ENCODE measurements at regions not wholly inside any gene's neighbourhood (a gene's known extent, or its start where the extent isn't known, plus 50 kb on each side); places are given as distances from the start of the nearest gene placed in this dataset.

- Histone ChIP-seq H3K4me1 (replicated peaks in 1 of 2) (peaks cover 0 to 5% of the 10 kb centered on the region in 2 donors), H3K27ac (no peak overlapping the region), H3K4me3 (no peak overlapping the region)
- WGBS, 10 experiments, result 0 to 88% (median 55%) methylated on average over 1 of the region's 1 CpG; no CpG with 5 or more reads in 1 of the 10 experiments
- peak in 3 of 8 experiments; percentile 43 to 95 (median 54) for ATAC-seq (replicated peaks in 6 of 8)
- in situ Hi-C loops (cut with MboI; ENCODE audit: low pct_unique_long_range_greater_than_20kb in 2 of 9, low sequenced_read_pairs in 9 of 9, unreplicated experiment in 9 of 9), result no loop called here
These were observed 327.3 kb downstream of the INHBA start for GRCh38 chr7:41375582-41375981.

DNA sequence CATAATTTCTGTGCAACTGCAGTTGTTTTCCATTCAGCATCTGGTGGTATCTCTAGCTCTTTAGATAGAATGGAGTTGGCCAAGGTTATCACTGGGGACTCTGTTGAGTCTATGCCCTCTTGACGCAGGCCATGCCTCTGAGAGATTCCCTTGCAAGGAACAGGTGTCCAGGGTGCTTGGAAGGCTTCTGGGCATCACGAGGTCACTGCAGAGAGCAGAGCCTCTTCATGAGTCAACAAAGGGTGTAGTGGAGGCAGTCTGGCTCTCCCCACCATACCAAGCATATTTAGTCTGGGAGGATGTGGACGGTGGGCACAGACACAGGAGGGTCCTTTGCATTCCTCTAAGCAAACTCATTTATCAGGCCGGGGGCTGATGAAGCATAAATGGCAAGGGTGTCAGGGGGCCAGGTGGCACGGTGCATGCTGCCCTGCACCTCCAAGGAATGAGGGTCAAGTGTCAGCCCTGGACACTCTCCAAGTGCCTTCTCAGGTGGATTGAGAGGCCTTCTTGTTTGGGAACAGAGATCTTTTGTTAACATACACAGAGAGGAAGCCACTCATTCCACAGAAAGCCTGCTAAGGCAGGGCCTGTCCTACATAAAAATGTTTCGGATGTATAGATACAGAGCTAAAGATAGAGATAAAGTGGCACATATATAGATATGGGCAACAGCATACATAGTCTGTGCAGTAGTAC, 328.6 kb downstream of the INHBA start:
- in situ Hi-C loops (cut with MboI; ENCODE audit: low pct_unique_long_range_greater_than_20kb in 2 of 9, low sequenced_read_pairs in 9 of 9, unreplicated experiment in 9 of 9), result no loop called here
- 36 to 100% (median 74%) methylated on average over 1 to 5 of the region's 6 CpGs; no CpG with 5 or more reads in 3 of the 10 experiments for WGBS, 10 experiments
- no peak overlapping the region for H3K27ac ChIP-seq
- no peak for ATAC-seq (replicated peaks in 6 of 8)
- no peak overlapping the region for H3K4me3 ChIP-seq
- peaks cover 0 to 5% of the 10 kb centered on the region in 2 donors for H3K4me1 ChIP-seq (replicated peaks in 1 of 2)

DNA sequence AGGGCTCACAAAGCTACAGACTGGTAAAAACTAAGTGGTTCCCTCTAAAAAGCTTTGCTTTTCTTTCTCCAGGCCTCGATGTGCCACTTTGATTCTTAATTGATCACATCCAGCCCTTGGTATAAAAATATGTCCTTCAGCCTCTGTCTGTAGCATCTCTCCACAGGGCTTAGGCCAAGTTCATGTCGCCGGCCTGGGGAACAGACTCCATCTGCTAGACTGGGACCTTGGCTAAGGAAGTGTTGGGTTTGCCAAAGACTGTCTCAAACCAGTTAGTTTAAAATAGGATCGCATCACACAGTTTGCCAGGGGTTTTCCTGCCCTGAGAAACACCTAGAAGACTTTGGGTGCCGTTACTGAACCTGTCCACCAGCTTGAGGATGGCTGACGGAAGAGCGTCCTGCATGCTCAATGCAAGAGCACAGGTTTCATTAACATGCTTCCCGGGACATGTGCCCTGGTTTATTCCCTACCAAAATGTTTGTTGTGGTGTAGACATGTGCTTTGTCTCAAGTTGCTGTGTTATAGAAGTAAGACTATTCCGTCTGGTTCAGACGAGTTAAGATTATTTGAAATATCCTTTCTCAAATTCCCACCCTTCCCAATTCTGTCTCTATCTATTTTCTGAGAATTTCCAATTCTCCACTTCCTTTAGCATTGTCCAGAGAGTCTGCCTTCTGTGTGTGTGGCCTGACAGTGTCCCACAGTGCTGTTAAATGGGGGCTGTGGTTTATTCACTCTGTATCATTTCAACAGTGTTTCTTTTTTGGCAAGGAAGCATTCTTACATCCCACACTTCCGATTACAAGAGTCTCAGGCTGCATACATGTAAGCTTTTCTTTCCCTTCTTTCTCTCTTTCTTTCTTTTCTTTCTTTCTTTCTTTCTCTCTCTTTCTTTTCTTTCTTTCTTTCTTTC, 334.7 kb downstream of the INHBA start:
- no peak overlapping the region for H3K27ac ChIP-seq
- no peaks in the 10 kb centered on the region for H3K4me1 ChIP-seq (replicated peaks in 1 of 2)
- in situ Hi-C loops (cut with MboI; ENCODE audit: low pct_unique_long_range_greater_than_20kb in 2 of 9, low sequenced_read_pairs in 9 of 9, unreplicated experiment in 9 of 9), result no loop called here
- no peak overlapping the region for H3K4me3 ChIP-seq
- ATAC-seq (replicated peaks in 6 of 8), result no peak
- 58 to 94% (median 87%) methylated on average over 1 to 10 of the region's 11 CpGs for WGBS, 10 experiments

- WGBS, 10 experiments, result 0 to 56% (median 22%) methylated on average over 1 of the region's 1 CpG; no CpG with 5 or more reads in 3 of the 10 experiments
- H3K4me1 ChIP-seq (replicated peaks in 1 of 2), result no peaks in the 10 kb centered on the region
- in situ Hi-C loops (cut with MboI; ENCODE audit: low pct_unique_long_range_greater_than_20kb in 2 of 9, low sequenced_read_pairs in 9 of 9, unreplicated experiment in 9 of 9), result no loop called here
- no peak overlapping the region for H3K4me3 ChIP-seq
- H3K27ac ChIP-seq, result no peak overlapping the region
- peak in 3 of 8 experiments; percentile 16 to 53 (median 34) for ATAC-seq (replicated peaks in 6 of 8)
These were observed 351.8 kb downstream of the INHBA start for GRCh38 chr7:41351091-41351490.

DNA sequence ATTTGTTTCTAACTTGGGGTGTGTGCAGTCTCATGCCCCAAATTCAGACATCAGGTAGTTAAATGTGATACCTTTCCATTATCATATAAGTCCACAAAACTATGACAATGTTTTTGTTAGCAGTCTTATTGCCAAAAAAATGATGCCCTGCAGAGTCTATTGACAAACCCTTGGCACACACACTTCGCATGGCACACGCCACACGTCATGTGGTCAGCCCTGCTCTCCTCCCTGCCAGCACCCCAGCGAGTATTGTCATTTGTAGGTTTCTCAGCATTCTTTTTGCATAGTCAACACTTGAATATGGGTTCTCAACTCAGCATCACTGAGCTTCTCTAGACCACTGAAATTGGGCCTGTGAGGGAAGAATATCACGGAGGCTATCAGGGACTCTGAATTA, 356.0 kb downstream of the INHBA start:
- H3K4me1 ChIP-seq (replicated peaks in 1 of 2), result no peaks in the 10 kb centered on the region
- in situ Hi-C loops (cut with MboI; ENCODE audit: low pct_unique_long_range_greater_than_20kb in 2 of 9, low sequenced_read_pairs in 9 of 9, unreplicated experiment in 9 of 9), result no loop called here
- no peak for ATAC-seq (replicated peaks in 6 of 8)
- no peak overlapping the region for H3K27ac ChIP-seq
- 64 to 100% (median 92%) methylated on average over 1 to 5 of the region's 5 CpGs; no CpG with 5 or more reads in 2 of the 10 experiments for WGBS, 10 experiments
- H3K4me3 ChIP-seq, result no peak overlapping the region

DNA sequence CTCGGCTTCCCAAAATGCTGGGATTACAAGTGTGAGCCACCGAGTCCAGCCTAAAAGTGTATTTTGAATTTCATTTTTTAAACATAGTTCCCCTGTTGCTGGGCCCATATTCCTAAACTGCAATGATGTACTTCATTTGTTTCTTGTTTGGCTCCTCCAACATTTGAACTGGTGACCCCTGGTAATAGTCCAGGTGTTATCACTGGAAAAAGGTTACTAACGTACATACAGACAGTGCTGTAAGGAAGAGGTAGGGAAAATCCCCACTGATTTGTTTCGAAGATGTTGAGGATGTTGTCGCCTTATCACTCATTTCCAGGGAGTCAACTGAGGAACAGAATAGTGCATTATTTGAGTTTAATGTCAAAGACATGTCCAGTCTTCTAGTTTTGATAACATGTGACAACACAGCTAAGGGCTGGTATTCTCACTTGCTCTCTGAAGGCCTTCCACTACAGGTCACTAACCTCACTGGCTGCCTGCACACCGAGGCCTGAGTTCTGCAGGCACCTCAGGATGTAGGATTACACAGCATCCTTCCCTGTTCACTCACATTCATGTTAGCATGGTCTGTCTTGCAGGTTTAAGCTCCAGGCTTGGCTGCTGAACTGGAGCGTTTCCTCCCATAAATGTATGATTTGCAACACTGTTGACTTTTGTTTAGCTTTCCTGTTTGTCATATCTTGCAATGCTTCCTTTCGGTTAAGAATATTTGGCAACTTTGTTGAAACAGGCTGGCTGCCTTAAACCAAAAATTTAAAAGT, 362.8 kb downstream of the INHBA start:
- in situ Hi-C loops (cut with MboI; ENCODE audit: low pct_unique_long_range_greater_than_20kb in 2 of 9, low sequenced_read_pairs in 9 of 9, unreplicated experiment in 9 of 9), result no loop called here
- Histone ChIP-seq H3K27ac (no peak overlapping the region), H3K4me3 (no peak overlapping the region), H3K4me1 (replicated peaks in 1 of 2) (no peaks in the 10 kb centered on the region)
- ATAC-seq (replicated peaks in 6 of 8), result no peak
- WGBS, 10 experiments, result 61 to 100% (median 91%) methylated on average over 1 to 8 of the region's 8 CpGs

- Histone ChIP-seq H3K27ac (no peak overlapping the region), H3K4me1 (replicated peaks in 1 of 2) (no peaks in the 10 kb centered on the region), H3K4me3 (no peak overlapping the region)
- ATAC-seq (replicated peaks in 6 of 8), result no peak
- in situ Hi-C loops (cut with MboI; ENCODE audit: low pct_unique_long_range_greater_than_20kb in 2 of 9, low sequenced_read_pairs in 9 of 9, unreplicated experiment in 9 of 9), result no loop called here
- WGBS, 10 experiments, result 11 to 94% (median 50%) methylated on average over 1 to 5 of the region's 5 CpGs; no CpG with 5 or more reads in 1 of the 10 experiments
These were observed 365.9 kb downstream of the INHBA start for GRCh38 chr7:41336981-41337380.

DNA sequence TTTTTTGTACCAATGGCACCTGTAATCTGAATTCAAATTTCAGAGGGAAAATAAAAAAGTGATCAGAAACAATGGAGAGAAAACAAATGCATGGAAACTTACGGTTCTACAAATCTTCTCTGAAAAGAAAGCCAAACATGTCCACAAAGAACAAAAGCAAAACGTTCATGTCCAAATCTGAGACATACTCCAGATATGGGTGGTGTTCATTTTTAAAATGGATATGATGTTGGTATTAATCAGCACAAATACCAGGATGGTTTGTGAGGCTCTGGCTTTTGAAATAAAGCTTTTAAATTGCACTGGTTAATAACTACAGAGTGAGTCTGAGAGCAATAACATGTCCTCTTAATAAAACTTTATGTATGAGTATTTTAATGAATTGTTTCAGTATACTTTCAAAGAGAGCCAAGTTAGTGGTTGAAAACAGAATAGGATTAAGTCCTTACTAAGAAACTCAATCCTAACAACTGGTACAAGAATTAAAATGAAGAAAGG, 366.4 kb downstream of the INHBA start:
- in situ Hi-C loops (cut with MboI; ENCODE audit: low pct_unique_long_range_greater_than_20kb in 2 of 9, low sequenced_read_pairs in 9 of 9, unreplicated experiment in 9 of 9), result no loop called here
- no peak for ATAC-seq (replicated peaks in 6 of 8)
- H3K27ac ChIP-seq, result no peak overlapping the region
- H3K4me3 ChIP-seq, result no peak overlapping the region
- no peaks in the 10 kb centered on the region for H3K4me1 ChIP-seq (replicated peaks in 1 of 2)
- WGBS, 10 experiments, result 33 to 86% (median 61%) methylated on average over 1 to 2 of the region's 2 CpGs; no CpG with 5 or more reads in 1 of the 10 experiments

- 62 to 100% (median 93%) methylated on average over 1 to 4 of the region's 4 CpGs; no CpG with 5 or more reads in 3 of the 10 experiments for WGBS, 10 experiments
- Histone ChIP-seq H3K4me3 (no peak overlapping the region), H3K27ac (no peak overlapping the region), H3K4me1 (replicated peaks in 1 of 2) (no peaks in the 10 kb centered on the region)
- no peak for ATAC-seq (replicated peaks in 6 of 8)
- in situ Hi-C loops (cut with MboI; ENCODE audit: low pct_unique_long_range_greater_than_20kb in 2 of 9, low sequenced_read_pairs in 9 of 9, unreplicated experiment in 9 of 9), result no loop called here
These were observed 368.6 kb downstream of the INHBA start for GRCh38 chr7:41334071-41334862.

- Histone ChIP-seq H3K4me1 (replicated peaks in 1 of 2) (no peaks in the 10 kb centered on the region), H3K27ac (no peak overlapping the region)
- in situ Hi-C loops (cut with MboI; ENCODE audit: low pct_unique_long_range_greater_than_20kb in 2 of 9, low sequenced_read_pairs in 9 of 9, unreplicated experiment in 9 of 9), result no loop called here
These were observed 369.4 kb downstream of the INHBA start for GRCh38 chr7:41333511-41333910.

DNA sequence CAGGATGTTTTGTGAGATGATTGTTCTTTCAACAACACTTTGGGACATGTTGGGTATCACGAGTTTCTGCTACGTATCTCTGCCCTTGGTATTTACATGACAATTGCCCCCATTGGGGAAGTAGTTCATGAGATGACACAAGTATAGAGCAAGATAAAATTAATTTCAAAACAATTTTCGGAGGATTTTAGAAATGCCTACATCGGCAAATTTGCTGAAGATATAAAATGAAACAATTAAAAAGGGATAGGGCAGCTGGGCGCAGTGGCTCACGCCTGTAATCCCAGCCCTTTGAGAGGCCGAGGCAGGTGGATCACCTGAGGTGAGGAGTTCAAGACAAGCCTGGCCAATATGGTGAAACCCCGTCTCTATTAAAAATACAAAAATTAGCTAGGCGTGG, 371.7 kb downstream of the INHBA start:
- Histone ChIP-seq H3K27ac (no peak overlapping the region), H3K4me3 (no peak overlapping the region), H3K4me1 (replicated peaks in 1 of 2) (no peaks in the 10 kb centered on the region)
- WGBS, 10 experiments, result 80 to 100% (median 90%) methylated on average over 1 to 8 of the region's 9 CpGs; no CpG with 5 or more reads in 1 of the 10 experiments
- ATAC-seq (replicated peaks in 6 of 8), result no peak
- in situ Hi-C loops (cut with MboI; ENCODE audit: low pct_unique_long_range_greater_than_20kb in 2 of 9, low sequenced_read_pairs in 9 of 9, unreplicated experiment in 9 of 9), result no loop called here

More at GRCh38 chr7:41333511-41333910, 369.4 kb downstream of the INHBA start:
- H3K4me3 ChIP-seq, result no peak overlapping the region
- ATAC-seq (replicated peaks in 6 of 8), result no peak

GRCh38 chr7:41328544-41328943, 374.3 kb downstream of the INHBA start:
- Histone ChIP-seq H3K4me3 (no peak overlapping the region), H3K4me1 (replicated peaks in 1 of 2) (no peaks in the 10 kb centered on the region), H3K27ac (no peak overlapping the region)
- ATAC-seq (replicated peaks in 6 of 8), result no peak
- WGBS, 10 experiments, result 33 to 100% (median 85%) methylated on average over 1 to 3 of the region's 3 CpGs; no CpG with 5 or more reads in 1 of the 10 experiments
- in situ Hi-C loops (cut with MboI; ENCODE audit: low pct_unique_long_range_greater_than_20kb in 2 of 9, low sequenced_read_pairs in 9 of 9, unreplicated experiment in 9 of 9), result no loop called here
